Astrocyte (in vitro differentiated cells and primary cell): ENCODE measurements at regions not wholly inside any gene's neighbourhood (a gene's known extent, or its start where the extent isn't known, plus 50 kb on each side); places are given as distances from the start of the nearest gene placed in this dataset.

Source experiments
- CTCF ChIP-seq: IDR thresholded peaks from 2 replicates; pipeline ENCODE4 v1.5.1; 2011; ENCODE audit warnings: low read depth, mild to moderate bottlenecking, inconsistent platforms, low read length, moderate library complexity; ENCODE audit not compliant: insufficient read depth
- EZH2 ChIP-seq: IDR thresholded peaks from 2 replicates; pipeline ENCODE4 v1.6.1; 2012; ENCODE audit warnings: mild to moderate bottlenecking, low read length, inconsistent platforms; ENCODE audit not compliant: insufficient read depth

- TF ChIP-seq CTCF (no peak), EZH2 (no peak)
Measured at GRCh38 chr20:36102306-36102705, 52.2 kb upstream of the EPB41L1 start.
